Mucosa of descending colon (tissue), 3 donors: ENCODE measurements at regions not wholly inside any gene's neighbourhood (a gene's known extent, or its start where the extent isn't known, plus 50 kb on each side); places are given as distances from the start of the nearest gene placed in this dataset.
"Not testable (repeated sequence)": the region's sequence is repeated elsewhere in the genome, so short reads cannot be mapped to it uniquely, and the experiment has no call there.

Experiments used
- ATAC-seq: fragments of 200-7000 bp; cut with Tn5 transposase; one replicate; pipeline ENCODE4 v1.9.1; 2020; ENCODE audit warnings: mild to moderate bottlenecking, moderate library complexity
- DNase-seq, 3 donors: peaks; one replicate each; pipeline ENCODE4 v3.0.0-alpha.2; 2020
- H3K36me3 ChIP-seq: fragments of 200-600 bp; one replicate; pipeline ENCODE4 v1.8.0; 2021; ENCODE audit warnings: low read depth, mild to moderate bottlenecking
- H3K4me1 ChIP-seq: fragments of 200-600 bp; one replicate; pipeline ENCODE4 v1.8.0; 2021; ENCODE audit warnings: low read depth, mild to moderate bottlenecking
- H3K4me3 ChIP-seq: fragments of 200-600 bp; one replicate; pipeline ENCODE4 v1.8.0; 2021; ENCODE audit warnings: mild to moderate bottlenecking
- H3K9me3 ChIP-seq: fragments of 200-600 bp; one replicate; pipeline ENCODE4 v1.8.0; 2021; ENCODE audit warnings: mild to moderate bottlenecking
- CTCF ChIP-seq: fragments of 200-600 bp; IDR thresholded peaks from one replicate; pipeline ENCODE4 v1.8.0; 2022; ENCODE audit warnings: antibody characterized with exemption, mild to moderate bottlenecking
- intact Hi-C, 2 donors: fragments of 100-400 bp; cut with DNase I in 1 of 2; cut with micrococcal nuclease in 1 of 2; formaldehyde crosslinking; loops; one replicate each; pipeline versions ENCODE4 v1.11.0 to v1.11.1; 2022; cut with DNase I, micrococcal nuclease
- donor health status: DM: no; HTN: no; CAD: no; lungs with moderate emphysema.
- donor health status: DM: no; HTN: no; CAD: no.
- donor health status: DM: no; HTN: yes; CAD: no.

GRCh38 chr9:97099540-97099939 is 60.6 kb upstream of the CTSV start:
- H3K36me3 ChIP-seq, ATAC-seq, H3K4me3 ChIP-seq, H3K4me1 ChIP-seq, H3K9me3 ChIP-seq, intact Hi-C loops, DNase-seq: not testable (repeated sequence)

- intact Hi-C loops, result no loop called here
- no peak for ATAC-seq
- no peaks in the 10 kb centered on the region for H3K4me1 ChIP-seq
- no peak for DNase-seq
- no peak overlapping the region for H3K4me3 ChIP-seq
- H3K9me3 ChIP-seq, result no peaks in the 10 kb centered on the region
- no peak for TF ChIP-seq CTCF
- no peaks in the 10 kb centered on the region for H3K36me3 ChIP-seq
Observed at GRCh38 chr9:97096793-97097192, 57.9 kb upstream of the CTSV start.

GRCh38 chr9:97089361-97089760 is 50.4 kb upstream of the CTSV start:
- ATAC-seq, intact Hi-C loops: not testable (repeated sequence)

More at GRCh38 chr9:97089361-97089760, 50.4 kb upstream of the CTSV start:
- H3K36me3 ChIP-seq, H3K4me1 ChIP-seq, H3K4me3 ChIP-seq, DNase-seq, H3K9me3 ChIP-seq: not testable (repeated sequence)
